SK-N-SH treated with all-trans-retinoic acid at 6 μM for 48 hours (cell line): ENCODE measurements at regions not wholly inside any gene's neighbourhood (a gene's known extent, or its start where the extent isn't known, plus 50 kb on each side); places are given as distances from the start of the nearest gene placed in this dataset.

Experiments
- ARNTL ChIP-seq: fragments of 450-650 bp; formaldehyde crosslinking; IDR thresholded peaks from 2 replicates; pipeline ENCODE4 v1.5.0; 2020; ENCODE audit warnings: low read depth, mild to moderate bottlenecking, moderate library complexity, borderline replicate concordance
- BACH2 ChIP-seq: fragments of 250-450 bp; sonication (Bioruptor Pico); IDR thresholded peaks from 2 replicates; pipeline ENCODE4 v1.9.0; 2021; ENCODE audit warnings: mild to moderate bottlenecking, borderline replicate concordance
- OSR1 ChIP-seq: fragments of 250-450 bp; sonication (Bioruptor Pico); IDR thresholded peaks from 2 replicates; pipeline ENCODE4 v1.8.0; 2022; ENCODE audit warnings: moderate library complexity, mild to moderate bottlenecking, inconsistent platforms
- PPARA ChIP-seq: fragments of 250-450 bp; sonication (Bioruptor Pico); IDR thresholded peaks from 2 replicates; pipeline ENCODE4 v1.5.0; 2020; ENCODE audit warnings: mild to moderate bottlenecking, borderline replicate concordance
- RARB ChIP-seq: fragments of 250-450 bp; sonication (Bioruptor Pico); IDR thresholded peaks from 2 replicates; pipeline ENCODE4 v1.8.0; 2021; ENCODE audit warnings: mild to moderate bottlenecking, moderate library complexity
- SNAI2 ChIP-seq: fragments of 250-450 bp; sonication (Bioruptor Pico); IDR thresholded peaks from 2 replicates; pipeline ENCODE4 v1.5.0; 2020; ENCODE audit warnings: mild to moderate bottlenecking, moderate library complexity
- ZC3H10 ChIP-seq: fragments of 250-450 bp; sonication (Bioruptor Pico); IDR thresholded peaks from 2 replicates; pipeline ENCODE4 v1.5.1; 2021; ENCODE audit warnings: mild to moderate bottlenecking, moderate library complexity
- ZFP3 ChIP-seq: fragments of 250-450 bp; sonication (Bioruptor Pico); IDR thresholded peaks from 2 replicates; pipeline ENCODE4 v1.5.0; 2020; ENCODE audit warnings: mild to moderate bottlenecking, moderate library complexity
- ZFP30 ChIP-seq: fragments of 450-650 bp; formaldehyde crosslinking; IDR thresholded peaks from 2 replicates; pipeline ENCODE4 v1.5.0; 2022; ENCODE audit warnings: mild to moderate bottlenecking, moderate library complexity
- ZNF8 ChIP-seq: fragments of 450-650 bp; formaldehyde crosslinking; IDR thresholded peaks from 2 replicates; pipeline ENCODE4 v1.5.0; 2020; ENCODE audit warnings: mild to moderate bottlenecking, moderate library complexity
- TF ChIP-seq, protein P1 (sequence below): fragments of 250-450 bp; sonication (Bioruptor Pico); IDR thresholded peaks from 2 replicates; pipeline ENCODE4 v1.8.0; 2021; ENCODE audit warnings: low read depth, mild to moderate bottlenecking, moderate library complexity, borderline replicate concordance
- TF ChIP-seq, protein P2 (sequence below): fragments of 250-450 bp; sonication (Bioruptor Pico); IDR thresholded peaks from 2 replicates; pipeline ENCODE4 v1.8.0; 2020; ENCODE audit warnings: mild to moderate bottlenecking, moderate library complexity, borderline replicate concordance

DNA sequence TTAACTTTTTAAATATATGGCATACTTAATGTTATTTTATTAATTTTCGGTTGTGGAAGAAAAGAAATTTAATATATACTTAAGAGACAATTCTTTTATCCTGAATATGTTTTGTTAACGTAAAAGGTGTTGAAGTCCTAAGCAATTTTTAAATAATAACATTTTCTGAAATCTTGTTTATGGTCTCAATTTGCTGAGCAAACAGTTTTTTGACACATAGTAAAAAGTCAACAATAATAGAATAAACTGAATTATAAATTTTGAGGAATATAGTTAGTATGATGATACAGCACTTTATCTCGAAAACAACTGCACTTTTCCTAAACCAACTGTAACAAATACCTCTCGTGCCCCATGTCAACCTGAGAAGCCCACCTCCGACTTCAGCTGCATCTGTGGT is 229.8 kb upstream of the TARS1 start:
- TF ChIP-seq ARNTL (CRISPR knock-in tag) (no peak), ZFP30 (CRISPR knock-in tag) (no peak), SNAI2 (CRISPR knock-in tag) (no peak), ZC3H10 (CRISPR knock-in tag) (no peak), ZNF8 (no peak), PPARA (no peak), BACH2 (CRISPR knock-in tag) (no peak), ZFP3 (CRISPR knock-in tag) (no peak), OSR1 (no peak), RARB (CRISPR knock-in tag) (no peak)
- TF ChIP-seq, protein P1, sequence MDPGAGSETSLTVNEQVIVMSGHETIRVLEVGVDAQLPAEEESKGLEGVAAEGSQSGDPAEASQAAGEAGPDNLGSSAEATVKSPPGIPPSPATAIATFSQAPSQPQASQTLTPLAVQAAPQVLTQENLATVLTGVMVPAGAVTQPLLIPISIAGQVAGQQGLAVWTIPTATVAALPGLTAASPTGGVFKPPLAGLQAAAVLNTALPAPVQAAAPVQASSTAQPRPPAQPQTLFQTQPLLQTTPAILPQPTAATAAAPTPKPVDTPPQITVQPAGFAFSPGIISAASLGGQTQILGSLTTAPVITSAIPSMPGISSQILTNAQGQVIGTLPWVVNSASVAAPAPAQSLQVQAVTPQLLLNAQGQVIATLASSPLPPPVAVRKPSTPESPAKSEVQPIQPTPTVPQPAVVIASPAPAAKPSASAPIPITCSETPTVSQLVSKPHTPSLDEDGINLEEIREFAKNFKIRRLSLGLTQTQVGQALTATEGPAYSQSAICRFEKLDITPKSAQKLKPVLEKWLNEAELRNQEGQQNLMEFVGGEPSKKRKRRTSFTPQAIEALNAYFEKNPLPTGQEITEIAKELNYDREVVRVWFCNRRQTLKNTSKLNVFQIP (CRISPR knock-in tag), result no peak
- TF ChIP-seq, protein P2, sequence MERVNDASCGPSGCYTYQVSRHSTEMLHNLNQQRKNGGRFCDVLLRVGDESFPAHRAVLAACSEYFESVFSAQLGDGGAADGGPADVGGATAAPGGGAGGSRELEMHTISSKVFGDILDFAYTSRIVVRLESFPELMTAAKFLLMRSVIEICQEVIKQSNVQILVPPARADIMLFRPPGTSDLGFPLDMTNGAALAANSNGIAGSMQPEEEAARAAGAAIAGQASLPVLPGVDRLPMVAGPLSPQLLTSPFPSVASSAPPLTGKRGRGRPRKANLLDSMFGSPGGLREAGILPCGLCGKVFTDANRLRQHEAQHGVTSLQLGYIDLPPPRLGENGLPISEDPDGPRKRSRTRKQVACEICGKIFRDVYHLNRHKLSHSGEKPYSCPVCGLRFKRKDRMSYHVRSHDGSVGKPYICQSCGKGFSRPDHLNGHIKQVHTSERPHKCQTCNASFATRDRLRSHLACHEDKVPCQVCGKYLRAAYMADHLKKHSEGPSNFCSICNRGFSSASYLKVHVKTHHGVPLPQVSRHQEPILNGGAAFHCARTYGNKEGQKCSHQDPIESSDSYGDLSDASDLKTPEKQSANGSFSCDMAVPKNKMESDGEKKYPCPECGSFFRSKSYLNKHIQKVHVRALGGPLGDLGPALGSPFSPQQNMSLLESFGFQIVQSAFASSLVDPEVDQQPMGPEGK (CRISPR knock-in tag), result no peak
